GM12878 (cell line): ENCODE measurements at regions not wholly inside any gene's neighbourhood (a gene's known extent, or its start where the extent isn't known, plus 50 kb on each side); places are given as distances from the start of the nearest gene placed in this dataset.

ENCODE experiments used
- ATAC-seq: fragments of 200-7000 bp; cut with Tn5 transposase; 3 replicates; pipeline ENCODE4 v1.9.1; 2020; ENCODE audit warnings: mild to moderate bottlenecking, moderate library complexity
- BruUV-seq: library from RNA; stranded (reverse); fragments of 400-500 nt; replicated peaks from 2 replicates; lab custom pipeline; 2021; lab: Mats Ljungman, UMichigan
- CTCF ChIA-PET: fragments of 300-600 bp; sonication (Branson Sonifier 250); formaldehyde crosslinking; extraction: SDS; loops from one replicate; lab custom pipeline; 2021; ENCODE audit warnings: inconsistent platforms; lab: Yijun Ruan, JAX
- POLR2A ChIA-PET: fragments of 350-600 bp; formaldehyde crosslinking; extraction: SDS; loops from one replicate; lab custom pipeline; 2021; ENCODE audit warnings: inconsistent platforms; lab: Charles Lee
- RAD21 ChIA-PET: fragments of 300-600 bp; sonication (Branson Sonifier 250); formaldehyde crosslinking; loops from one replicate; lab custom pipeline; 2023; ENCODE audit warnings: antibody characterized with exemption; ENCODE audit not compliant: unreplicated experiment; lab: Charles Lee
- SMC1A ChIA-PET: fragments of 300-600 bp; sonication (Branson Sonifier 250); formaldehyde crosslinking; loops from one replicate; lab custom pipeline; 2023; ENCODE audit not compliant: unreplicated experiment, uncharacterized antibody; lab: Charles Lee
- DNase-seq: peaks from one replicate; pipeline ENCODE4 v3.0.0-alpha.2; 2011; ENCODE audit warnings: low read depth, low spot score
- FAIRE-seq: peaks from 3 replicates; lab custom pipeline; 2011; peaks lifted over from hg19 to GRCh38; lab: Jason Lieb, UNC
- H2AFZ ChIP-seq: 2 replicates; pipeline ENCODE4 v1.6.0; 2011; ENCODE audit warnings: low read depth, low read length, control low read depth; ENCODE audit not compliant: control insufficient read depth
- H3K27ac ChIP-seq: 2 replicates; pipeline ENCODE4 v1.5.1; 2011; ENCODE audit warnings: control low read depth; ENCODE audit not compliant: control insufficient read depth, insufficient read depth
- H3K27me3 ChIP-seq, 2 experiments: replicated peaks in 1 of 2; 2 replicates each; pipeline versions ENCODE4 v1.6.0 to v1.6.1; 2011; ENCODE audit warnings: low read length in 1 of 2; ENCODE audit not compliant: control insufficient read depth in 2 of 2, insufficient read depth in 2 of 2
- H3K36me3 ChIP-seq, 2 experiments: 2 replicates each; pipeline ENCODE4 v1.5.1; 2011; ENCODE audit warnings: low read length in 1 of 2; ENCODE audit not compliant: control insufficient read depth in 2 of 2, insufficient read depth in 2 of 2
- H3K4me1 ChIP-seq: 2 replicates; pipeline ENCODE4 v1.6.1; 2011; ENCODE audit warnings: mild to moderate bottlenecking, low read length, moderate library complexity, mixed read lengths; ENCODE audit not compliant: control insufficient read depth, insufficient read depth
- H3K4me2 ChIP-seq: 2 replicates; pipeline ENCODE4 v1.6.0; 2011; ENCODE audit warnings: control low read depth; ENCODE audit not compliant: control insufficient read depth, insufficient read depth
- H3K4me3 ChIP-seq: fragments of 200-600 bp; sonication (generic); 2 replicates; pipeline ENCODE4 v1.5.1; 2016
- H3K79me2 ChIP-seq: 2 replicates; pipeline ENCODE4 v1.6.0; 2011; ENCODE audit warnings: low read length; ENCODE audit not compliant: control insufficient read depth, insufficient read depth
- H3K9ac ChIP-seq: 2 replicates; pipeline ENCODE4 v1.8.0; 2011; ENCODE audit warnings: low read length, control low read depth, mixed read lengths; ENCODE audit not compliant: control insufficient read depth, insufficient read depth
- H3K9me3 ChIP-seq: replicated peaks from 3 replicates; pipeline ENCODE4 v1.5.1; 2011; ENCODE audit warnings: mild to moderate bottlenecking, low read length; ENCODE audit not compliant: control insufficient read depth, insufficient read depth
- H4K20me1 ChIP-seq: 2 replicates; pipeline ENCODE4 v1.6.0; 2011; ENCODE audit not compliant: control insufficient read depth, insufficient read depth
- CBFB ChIP-seq: IDR thresholded peaks from 2 replicates; pipeline ENCODE4 v1.6.1; 2016; ENCODE audit warnings: antibody characterized with exemption, low read depth
- EZH2 ChIP-seq: IDR thresholded peaks from 2 replicates; pipeline ENCODE4 v1.6.1; 2012; ENCODE audit warnings: low read depth, mild to moderate bottlenecking, control low read depth, inconsistent platforms, low read length, borderline replicate concordance; ENCODE audit not compliant: control insufficient read depth
- FOS ChIP-seq: IDR thresholded peaks from 3 replicates; pipeline ENCODE4 v1.6.1; 2011; ENCODE audit warnings: borderline replicate concordance; ENCODE audit not compliant: insufficient read length; ENCODE audit errors: extremely low read depth
- JUNB ChIP-seq: IDR thresholded peaks from 2 replicates; pipeline ENCODE4 v1.6.1; 2016; ENCODE audit warnings: antibody characterized with exemption, mild to moderate bottlenecking
- PAX5 ChIP-seq: IDR thresholded peaks from 2 replicates; pipeline ENCODE4 v1.6.1; 2011; ENCODE audit warnings: low read depth, low read length, borderline replicate concordance
- RUNX3 ChIP-seq: IDR thresholded peaks from 2 replicates; pipeline ENCODE4 v1.6.1; 2012; ENCODE audit warnings: low read length, inconsistent platforms
- SMC3 ChIP-seq: IDR thresholded peaks from 2 replicates; pipeline ENCODE4 v1.6.1; 2011; ENCODE audit warnings: low read length, improper control_type of control experiment, borderline replicate concordance
- SPI1 ChIP-seq: IDR thresholded peaks from 2 replicates; pipeline ENCODE4 v1.6.1; 2011; ENCODE audit warnings: low read depth, mild to moderate bottlenecking, low read length, moderate library complexity, borderline replicate concordance; ENCODE audit not compliant: insufficient read depth
- TARDBP ChIP-seq: IDR thresholded peaks from 2 replicates; pipeline ENCODE4 v1.6.1; 2016; ENCODE audit warnings: borderline replicate concordance
- WRNIP1 ChIP-seq: IDR thresholded peaks from 2 replicates; pipeline ENCODE4 v1.6.1; 2011; ENCODE audit warnings: low read depth, low read length, improper control_type of control experiment, borderline replicate concordance
- ZBTB4 ChIP-seq: fragments of 450-650 bp; formaldehyde crosslinking; IDR thresholded peaks from 2 replicates; pipeline ENCODE4 v1.4.0; 2022; ENCODE audit warnings: mild to moderate bottlenecking, moderate library complexity
- ZNF592 ChIP-seq: fragments of 450-650 bp; IDR thresholded peaks from 2 replicates; pipeline ENCODE4 v1.6.1; 2017; ENCODE audit warnings: mild to moderate bottlenecking, moderate library complexity
- WGBS: methylation state at CpG from one replicate; pipeline ENCODE4 v1.1.6; 2016; ENCODE audit warnings: low lambda C conversion rate; ENCODE audit not compliant: insufficient replicate concordance, insufficient coverage; ENCODE audit errors: missing lambda C conversion rate; 5-methylcytosine and 5-hydroxymethylcytosine counted together
- in situ Hi-C: fragments of 300-500 bp; cut with MboI; formaldehyde crosslinking; loops from 9 replicates; pipeline ENCODE4 v1.14.3; 2018; ENCODE audit warnings: mixed read lengths
- intact Hi-C: fragments of 100-400 bp; cut with micrococcal nuclease; formaldehyde crosslinking; loops from one replicate; pipeline ENCODE4 v1.14.2; 2022; ENCODE audit not compliant: unreplicated experiment
- TF ChIP-seq, protein P1 (sequence below): fragments of 450-650 bp; IDR thresholded peaks from 2 replicates; pipeline ENCODE4 v1.6.1; 2016; ENCODE audit warnings: mild to moderate bottlenecking
- TF ChIP-seq, protein P2 (sequence below): fragments of 450-650 bp; IDR thresholded peaks from 2 replicates; pipeline ENCODE4 v1.6.1; 2018; ENCODE audit warnings: mild to moderate bottlenecking, low read depth, moderate library complexity; ENCODE audit not compliant: partially characterized antibody

GRCh38 chr2:15771124-15771523 lies 169.2 kb upstream of the MYCN start:
- Histone ChIP-seq H2AFZ (no peak overlapping the region), H3K27me3 (peaks cover 0 to 4% of the 10 kb centered on the region in 2 experiments; a peak in 2 of 4 replicates), H3K36me3 (no peaks in the 10 kb centered on the region), H4K20me1 (no peaks in the 10 kb centered on the region), H3K79me2 (no peaks in the 10 kb centered on the region), H3K9me3 (no peaks in the 10 kb centered on the region), H3K27ac (no peak overlapping the region), H3K4me2 (no peak overlapping the region), H3K9ac (no peak overlapping the region), H3K4me3 (no peak overlapping the region), H3K4me1 (no peaks in the 10 kb centered on the region)
- FAIRE-seq (no peak), ATAC-seq (no peak), DNase-seq (no peak)
- SMC1A ChIA-PET, result no interaction called here
- BruUV-seq, result no TSS peak
- intact Hi-C loops, result no loop called here
- CTCF ChIA-PET, result no interaction called here
- whole genome bisulfite sequencing, result 28% methylated on average over 6 of the region's 7 CpGs
- TF ChIP-seq PAX5 (no peak), JUNB (no peak), ZNF592 (no peak), FOS (no peak), WRNIP1 (no peak), SMC3 (no peak), EZH2 (no peak), SPI1 (no peak), TARDBP (no peak), CBFB (no peak), RUNX3 (no peak), ZBTB4 (CRISPR knock-in tag) (no peak)
- TF ChIP-seq, protein P1, sequence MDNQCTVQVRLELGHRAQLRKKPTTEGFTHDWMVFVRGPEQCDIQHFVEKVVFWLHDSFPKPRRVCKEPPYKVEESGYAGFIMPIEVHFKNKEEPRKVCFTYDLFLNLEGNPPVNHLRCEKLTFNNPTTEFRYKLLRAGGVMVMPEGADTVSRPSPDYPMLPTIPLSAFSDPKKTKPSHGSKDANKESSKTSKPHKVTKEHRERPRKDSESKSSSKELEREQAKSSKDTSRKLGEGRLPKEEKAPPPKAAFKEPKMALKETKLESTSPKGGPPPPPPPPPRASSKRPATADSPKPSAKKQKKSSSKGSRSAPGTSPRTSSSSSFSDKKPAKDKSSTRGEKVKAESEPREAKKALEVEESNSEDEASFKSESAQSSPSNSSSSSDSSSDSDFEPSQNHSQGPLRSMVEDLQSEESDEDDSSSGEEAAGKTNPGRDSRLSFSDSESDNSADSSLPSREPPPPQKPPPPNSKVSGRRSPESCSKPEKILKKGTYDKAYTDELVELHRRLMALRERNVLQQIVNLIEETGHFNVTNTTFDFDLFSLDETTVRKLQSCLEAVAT, result no peak
- TF ChIP-seq, protein P2, sequence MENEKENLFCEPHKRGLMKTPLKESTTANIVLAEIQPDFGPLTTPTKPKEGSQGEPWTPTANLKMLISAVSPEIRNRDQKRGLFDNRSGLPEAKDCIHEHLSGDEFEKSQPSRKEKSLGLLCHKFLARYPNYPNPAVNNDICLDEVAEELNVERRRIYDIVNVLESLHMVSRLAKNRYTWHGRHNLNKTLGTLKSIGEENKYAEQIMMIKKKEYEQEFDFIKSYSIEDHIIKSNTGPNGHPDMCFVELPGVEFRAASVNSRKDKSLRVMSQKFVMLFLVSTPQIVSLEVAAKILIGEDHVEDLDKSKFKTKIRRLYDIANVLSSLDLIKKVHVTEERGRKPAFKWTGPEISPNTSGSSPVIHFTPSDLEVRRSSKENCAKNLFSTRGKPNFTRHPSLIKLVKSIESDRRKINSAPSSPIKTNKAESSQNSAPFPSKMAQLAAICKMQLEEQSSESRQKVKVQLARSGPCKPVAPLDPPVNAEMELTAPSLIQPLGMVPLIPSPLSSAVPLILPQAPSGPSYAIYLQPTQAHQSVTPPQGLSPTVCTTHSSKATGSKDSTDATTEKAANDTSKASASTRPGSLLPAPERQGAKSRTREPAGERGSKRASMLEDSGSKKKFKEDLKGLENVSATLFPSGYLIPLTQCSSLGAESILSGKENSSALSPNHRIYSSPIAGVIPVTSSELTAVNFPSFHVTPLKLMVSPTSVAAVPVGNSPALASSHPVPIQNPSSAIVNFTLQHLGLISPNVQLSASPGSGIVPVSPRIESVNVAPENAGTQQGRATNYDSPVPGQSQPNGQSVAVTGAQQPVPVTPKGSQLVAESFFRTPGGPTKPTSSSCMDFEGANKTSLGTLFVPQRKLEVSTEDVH, result no peak
- RAD21 ChIA-PET, result no interaction called here
- in situ Hi-C loops, result no loop called here
- POLR2A ChIA-PET, result no interaction called here
